ENCODE measurements at regions not wholly inside any gene's neighbourhood (a gene's known extent, or its start where the extent isn't known, plus 50 kb on each side); places are given as distances from the start of the nearest gene placed in this dataset.

DNA sequence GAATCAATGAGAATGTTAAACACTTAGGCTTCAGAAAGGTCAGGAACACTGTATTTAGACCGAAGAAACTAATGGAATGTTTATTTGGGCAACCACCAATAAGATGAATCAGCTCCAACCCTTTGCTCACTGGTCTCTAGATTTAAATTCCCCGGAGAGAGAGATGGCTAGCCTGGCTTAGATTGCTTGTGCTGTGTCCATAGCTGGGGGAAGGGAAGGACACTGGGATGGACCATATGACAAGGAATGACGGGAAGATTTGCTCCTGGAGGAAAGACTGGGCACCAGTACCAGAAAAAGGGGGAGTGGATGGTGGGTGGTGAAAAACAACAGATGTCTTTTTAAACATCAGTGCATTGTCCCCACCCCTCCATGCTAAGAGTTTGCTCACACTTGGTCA lies 426.6 kb downstream of the DUSP10 start:
- Histone ChIP-seq H3K27ac (ENCODE audit: low read depth, low read length, poor library complexity, severe bottlenecking) (no peak overlapping the region), H3K4me2 (ENCODE audit: low read length) (no peak overlapping the region), H3K9me3 (ENCODE audit: low read length) (no peaks in the 10 kb centered on the region), H2AFZ (ENCODE audit: low read length) (no peak overlapping the region), H3K36me3 (ENCODE audit: insufficient read depth, low read length) (no peaks in the 10 kb centered on the region), H4K20me1 (ENCODE audit: insufficient read depth, low read length) (no peaks in the 10 kb centered on the region), H3K9me2 (ENCODE audit: insufficient read depth, low read length) (no peaks in the 10 kb centered on the region), H3K4me1 (ENCODE audit: insufficient read depth, low read length, poor library complexity, severe bottlenecking) (no peaks in the 10 kb centered on the region), H3K4me3 (ENCODE audit: low read depth, low read length, poor library complexity, severe bottlenecking) (no peak overlapping the region), H3K79me2 (ENCODE audit: insufficient read depth, low read depth, low read length) (no peaks in the 10 kb centered on the region)
- no TSS peak for BruUV-seq (replicated peaks)
- TF ChIP-seq, protein P1, sequence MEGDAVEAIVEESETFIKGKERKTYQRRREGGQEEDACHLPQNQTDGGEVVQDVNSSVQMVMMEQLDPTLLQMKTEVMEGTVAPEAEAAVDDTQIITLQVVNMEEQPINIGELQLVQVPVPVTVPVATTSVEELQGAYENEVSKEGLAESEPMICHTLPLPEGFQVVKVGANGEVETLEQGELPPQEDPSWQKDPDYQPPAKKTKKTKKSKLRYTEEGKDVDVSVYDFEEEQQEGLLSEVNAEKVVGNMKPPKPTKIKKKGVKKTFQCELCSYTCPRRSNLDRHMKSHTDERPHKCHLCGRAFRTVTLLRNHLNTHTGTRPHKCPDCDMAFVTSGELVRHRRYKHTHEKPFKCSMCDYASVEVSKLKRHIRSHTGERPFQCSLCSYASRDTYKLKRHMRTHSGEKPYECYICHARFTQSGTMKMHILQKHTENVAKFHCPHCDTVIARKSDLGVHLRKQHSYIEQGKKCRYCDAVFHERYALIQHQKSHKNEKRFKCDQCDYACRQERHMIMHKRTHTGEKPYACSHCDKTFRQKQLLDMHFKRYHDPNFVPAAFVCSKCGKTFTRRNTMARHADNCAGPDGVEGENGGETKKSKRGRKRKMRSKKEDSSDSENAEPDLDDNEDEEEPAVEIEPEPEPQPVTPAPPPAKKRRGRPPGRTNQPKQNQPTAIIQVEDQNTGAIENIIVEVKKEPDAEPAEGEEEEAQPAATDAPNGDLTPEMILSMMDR (conservative IDR thresholded peaks at IDR 0.05; ENCODE audit: low read length) = no peak
- TF ChIP-seq EZH2phosphoT487 (IDR thresholded peaks at IDR 0.05; ENCODE audit: borderline replicate concordance, low read depth, low read length) = no peak
- intact Hi-C loops (cut with micrococcal nuclease; ENCODE audit: unreplicated experiment) = no loop called here
- ChIA-PET POLR2A (no interaction called here), CTCF (ENCODE audit: unreplicated experiment) (no interaction called here)
- no peak for DNase-seq (ENCODE audit: low spot score)

DNA sequence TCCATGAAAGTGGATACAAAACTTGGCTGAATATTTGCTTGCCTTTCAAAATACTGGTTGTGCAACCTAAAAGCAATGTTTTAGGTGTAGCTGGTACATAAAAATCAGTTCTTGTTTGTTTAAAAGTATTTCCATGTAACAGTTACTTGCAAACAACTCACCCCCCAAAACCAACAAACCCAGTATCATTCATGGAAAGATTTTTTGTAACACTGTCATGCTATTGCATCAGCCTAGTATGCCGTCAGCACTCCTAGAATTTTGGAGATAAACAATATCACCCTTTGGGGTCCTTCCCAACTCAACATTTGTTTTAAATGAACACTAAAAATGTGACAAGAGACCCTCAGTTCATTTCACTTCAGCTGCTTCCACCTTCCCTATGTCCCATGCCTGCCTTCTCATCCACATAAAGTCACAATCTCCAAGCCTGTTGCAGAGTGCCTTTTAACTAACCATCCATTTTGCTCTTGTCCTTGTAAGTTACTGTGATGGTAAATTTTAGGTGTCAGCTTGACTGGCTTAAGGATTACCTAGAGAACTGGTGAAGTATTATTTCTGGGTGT lies 425.3 kb downstream of the DUSP10 start:
- ChIA-PET CTCF (ENCODE audit: unreplicated experiment) (no interaction called here), POLR2A (no interaction called here)
- DNase-seq (ENCODE audit: low spot score) = no peak
- intact Hi-C loops (cut with micrococcal nuclease; ENCODE audit: unreplicated experiment) = no loop called here
- no peak overlapping the region for H3K4me2 ChIP-seq (ENCODE audit: low read length)
- no peak overlapping the region for H3K4me3 ChIP-seq (ENCODE audit: low read depth, low read length, poor library complexity, severe bottlenecking)
- TF ChIP-seq EZH2phosphoT487 (IDR thresholded peaks at IDR 0.05; ENCODE audit: borderline replicate concordance, low read depth, low read length) = no peak
- TF ChIP-seq, protein P1 (conservative IDR thresholded peaks at IDR 0.05; ENCODE audit: low read length) = no peak
- no peaks in the 10 kb centered on the region for H3K79me2 ChIP-seq (ENCODE audit: insufficient read depth, low read depth, low read length)
- H4K20me1 ChIP-seq (ENCODE audit: insufficient read depth, low read length) = no peaks in the 10 kb centered on the region
- no TSS peak for BruUV-seq (replicated peaks)
- H3K27ac ChIP-seq (ENCODE audit: low read depth, low read length, poor library complexity, severe bottlenecking) = no peak overlapping the region
- H3K9me3 ChIP-seq (ENCODE audit: low read length) = no peaks in the 10 kb centered on the region
- H3K4me1 ChIP-seq (ENCODE audit: insufficient read depth, low read length, poor library complexity, severe bottlenecking) = no peaks in the 10 kb centered on the region
- no peaks in the 10 kb centered on the region for H3K9me2 ChIP-seq (ENCODE audit: insufficient read depth, low read length)
- no peaks in the 10 kb centered on the region for H3K36me3 ChIP-seq (ENCODE audit: insufficient read depth, low read length)
- H2AFZ ChIP-seq (ENCODE audit: low read length) = no peak overlapping the region

DNA sequence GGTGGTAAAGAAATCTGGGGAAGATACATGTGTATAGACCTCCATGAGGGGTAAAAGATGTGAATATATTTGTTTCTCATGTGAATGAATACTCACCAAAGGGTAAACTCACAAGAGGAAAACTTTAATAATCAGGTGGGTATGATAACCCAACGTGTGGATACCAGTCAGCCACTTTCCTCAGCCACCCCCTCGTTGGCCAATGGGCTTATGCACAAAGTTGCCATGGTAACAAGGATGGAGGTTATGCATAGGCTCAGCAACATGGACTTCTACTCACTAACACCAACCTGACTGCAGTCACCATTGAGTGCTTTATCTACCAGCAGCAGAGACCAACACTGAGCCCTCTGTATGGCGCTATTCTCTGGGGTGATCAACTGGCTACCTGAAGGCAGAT lies 424.4 kb downstream of the DUSP10 start:
- no TSS peak for BruUV-seq (replicated peaks)
- no peaks in the 10 kb centered on the region for H3K9me3 ChIP-seq (ENCODE audit: low read length)
- H3K9me2 ChIP-seq (ENCODE audit: insufficient read depth, low read length) = no peaks in the 10 kb centered on the region
- no peak overlapping the region for H2AFZ ChIP-seq (ENCODE audit: low read length)
- no peak for DNase-seq (ENCODE audit: low spot score)
- no peak overlapping the region for H3K27ac ChIP-seq (ENCODE audit: low read depth, low read length, poor library complexity, severe bottlenecking)
- no peak overlapping the region for H3K4me2 ChIP-seq (ENCODE audit: low read length)
- ChIA-PET CTCF (ENCODE audit: unreplicated experiment) (no interaction called here), POLR2A (no interaction called here)
- H4K20me1 ChIP-seq (ENCODE audit: insufficient read depth, low read length) = no peaks in the 10 kb centered on the region
- H3K4me1 ChIP-seq (ENCODE audit: insufficient read depth, low read length, poor library complexity, severe bottlenecking) = no peaks in the 10 kb centered on the region
- H3K79me2 ChIP-seq (ENCODE audit: insufficient read depth, low read depth, low read length) = no peaks in the 10 kb centered on the region
- intact Hi-C loops (cut with micrococcal nuclease; ENCODE audit: unreplicated experiment) = no loop called here
- TF ChIP-seq, protein P1 (conservative IDR thresholded peaks at IDR 0.05; ENCODE audit: low read length) = no peak
- no peak for TF ChIP-seq EZH2phosphoT487 (IDR thresholded peaks at IDR 0.05; ENCODE audit: borderline replicate concordance, low read depth, low read length)
- H3K36me3 ChIP-seq (ENCODE audit: insufficient read depth, low read length) = no peaks in the 10 kb centered on the region
- H3K4me3 ChIP-seq (ENCODE audit: low read depth, low read length, poor library complexity, severe bottlenecking) = no peak overlapping the region
